ENCODE measurements at regions not wholly inside any gene's neighbourhood (a gene's known extent, or its start where the extent isn't known, plus 50 kb on each side); places are given as distances from the start of the nearest gene placed in this dataset.
"Not testable (repeated sequence)": the region's sequence is repeated elsewhere in the genome, so short reads cannot be mapped to it uniquely, and the experiment has no call there.

- Histone ChIP-seq H3K27me3 (ENCODE audit: insufficient read depth, insufficient read length) (no peaks in the 10 kb centered on the region), H3K9me3 (ENCODE audit: insufficient read depth, low read length) (no peaks in the 10 kb centered on the region), H3K4me1 (ENCODE audit: insufficient read depth, insufficient read length) (no peaks in the 10 kb centered on the region), H3K4me3 (ENCODE audit: insufficient read length, low read depth) (no peak overlapping the region), H3K9ac (ENCODE audit: insufficient read length, low read depth) (no peak overlapping the region), H3K36me3 (ENCODE audit: insufficient read depth, insufficient read length, low read length) (no peaks in the 10 kb centered on the region)
- TF ChIP-seq SUZ12 (IDR thresholded peaks at IDR 0.05; ENCODE audit: extremely low read depth, insufficient read depth, insufficient read length) (no peak), ZNF274 (IDR thresholded peaks at IDR 0.05; ENCODE audit: low read depth, low read length) (no peak), YY1 (IDR thresholded peaks at IDR 0.05; ENCODE audit: insufficient read depth, insufficient read length) (no peak)
- DNase-seq (ENCODE audit: low read depth, low spot score): no peak
Observed at GRCh38 chr5:58318468-58318867, 141.4 kb downstream of the PLK2 start.

GRCh38 chr5:58317808-58318207 lies 142.1 kb downstream of the PLK2 start:
- Histone ChIP-seq H3K36me3 (ENCODE audit: insufficient read depth, insufficient read length, low read length) (no peaks in the 10 kb centered on the region), H3K4me3 (ENCODE audit: insufficient read length, low read depth) (no peak overlapping the region), H3K9ac (ENCODE audit: insufficient read length, low read depth) (no peak overlapping the region), H3K9me3 (ENCODE audit: insufficient read depth, low read length) (no peaks in the 10 kb centered on the region), H3K4me1 (ENCODE audit: insufficient read depth, insufficient read length) (no peaks in the 10 kb centered on the region), H3K27me3 (ENCODE audit: insufficient read depth, insufficient read length) (no peaks in the 10 kb centered on the region)
- no peak for TF ChIP-seq SUZ12 (IDR thresholded peaks at IDR 0.05; ENCODE audit: extremely low read depth, insufficient read depth, insufficient read length)
- no peak for TF ChIP-seq ZNF274 (IDR thresholded peaks at IDR 0.05; ENCODE audit: low read depth, low read length)
- no peak for TF ChIP-seq YY1 (IDR thresholded peaks at IDR 0.05; ENCODE audit: insufficient read depth, insufficient read length)
- DNase-seq (ENCODE audit: low read depth, low spot score): no peak

- H3K36me3 ChIP-seq (ENCODE audit: insufficient read depth, insufficient read length, low read length): no peaks in the 10 kb centered on the region
- H3K9me3 ChIP-seq (ENCODE audit: insufficient read depth, low read length): no peaks in the 10 kb centered on the region
- no peak for DNase-seq (ENCODE audit: low read depth, low spot score)
- H3K4me1 ChIP-seq (ENCODE audit: insufficient read depth, insufficient read length): no peaks in the 10 kb centered on the region
- H3K27me3 ChIP-seq (ENCODE audit: insufficient read depth, insufficient read length): no peaks in the 10 kb centered on the region
- no peak overlapping the region for H3K9ac ChIP-seq (ENCODE audit: insufficient read length, low read depth)
- no peak overlapping the region for H3K4me3 ChIP-seq (ENCODE audit: insufficient read length, low read depth)
- TF ChIP-seq ZNF274 (IDR thresholded peaks at IDR 0.05; ENCODE audit: low read depth, low read length): no peak
- no peak for TF ChIP-seq SUZ12 (IDR thresholded peaks at IDR 0.05; ENCODE audit: extremely low read depth, insufficient read depth, insufficient read length)
- no peak for TF ChIP-seq YY1 (IDR thresholded peaks at IDR 0.05; ENCODE audit: insufficient read depth, insufficient read length)
Observed at GRCh38 chr5:58317009-58317408, 142.9 kb downstream of the PLK2 start.

GRCh38 chr5:58315794-58316193 lies 144.1 kb downstream of the PLK2 start:
- TF ChIP-seq ZNF274 (IDR thresholded peaks at IDR 0.05; ENCODE audit: low read depth, low read length): no peak
- no peak for TF ChIP-seq SUZ12 (IDR thresholded peaks at IDR 0.05; ENCODE audit: extremely low read depth, insufficient read depth, insufficient read length)
- no peak for TF ChIP-seq YY1 (IDR thresholded peaks at IDR 0.05; ENCODE audit: insufficient read depth, insufficient read length)
- H3K27me3 ChIP-seq (ENCODE audit: insufficient read depth, insufficient read length): no peaks in the 10 kb centered on the region
- no peak for DNase-seq (ENCODE audit: low read depth, low spot score)

DNA sequence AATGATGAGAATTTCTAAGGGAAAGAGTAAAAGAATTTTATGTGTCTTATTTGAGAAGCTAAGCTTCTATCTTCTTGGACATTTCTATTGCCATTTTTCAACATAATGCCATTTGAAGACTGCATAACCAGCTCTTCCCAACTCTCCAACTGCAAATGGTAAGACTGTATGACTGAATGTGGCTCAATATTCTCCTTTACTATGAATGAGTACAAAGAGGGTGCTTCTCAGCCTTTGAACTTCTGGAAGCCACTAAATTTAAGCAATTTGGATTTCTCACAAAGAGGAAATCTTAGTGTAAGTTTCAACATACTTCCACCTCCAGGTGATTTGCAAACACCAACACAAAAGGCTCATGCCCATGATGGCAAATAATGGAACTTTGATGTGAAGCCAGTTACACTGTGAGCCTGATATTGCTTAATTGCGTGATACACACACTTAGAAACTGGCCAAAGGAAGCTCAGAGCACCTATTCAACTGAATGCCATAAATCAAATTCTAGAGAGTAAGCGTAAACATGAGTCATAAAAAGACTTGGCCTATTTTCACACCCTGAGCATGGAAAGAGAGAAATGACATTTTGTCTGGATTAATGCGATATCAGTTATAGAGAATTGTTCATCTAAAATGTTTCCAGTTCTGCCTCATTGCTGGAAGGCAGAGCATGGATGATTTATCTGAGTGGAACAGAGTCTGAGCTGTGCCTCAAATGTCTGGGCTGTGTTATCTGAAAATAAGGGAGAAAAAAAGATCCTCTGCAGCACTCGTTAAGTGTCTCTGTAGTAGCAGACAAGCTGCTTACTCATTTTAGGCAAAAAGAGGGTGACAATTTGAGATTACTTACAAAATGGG lies 145.3 kb downstream of the PLK2 start:
- Histone ChIP-seq H3K4me1 (ENCODE audit: insufficient read depth, insufficient read length) (no peaks in the 10 kb centered on the region), H3K9me3 (ENCODE audit: insufficient read depth, low read length) (no peaks in the 10 kb centered on the region), H3K36me3 (ENCODE audit: insufficient read depth, insufficient read length, low read length) (no peaks in the 10 kb centered on the region), H3K9ac (ENCODE audit: insufficient read length, low read depth) (no peak overlapping the region), H3K27me3 (ENCODE audit: insufficient read depth, insufficient read length) (no peaks in the 10 kb centered on the region), H3K4me3 (ENCODE audit: insufficient read length, low read depth) (no peak overlapping the region)
- DNase-seq (ENCODE audit: low read depth, low spot score): no peak
- TF ChIP-seq ZNF274 (IDR thresholded peaks at IDR 0.05; ENCODE audit: low read depth, low read length) (no peak), YY1 (IDR thresholded peaks at IDR 0.05; ENCODE audit: insufficient read depth, insufficient read length) (no peak), SUZ12 (IDR thresholded peaks at IDR 0.05; ENCODE audit: extremely low read depth, insufficient read depth, insufficient read length) (no peak)

More at GRCh38 chr5:58315794-58316193, 144.1 kb downstream of the PLK2 start:
- H3K9me3 ChIP-seq (ENCODE audit: insufficient read depth, low read length): no peaks in the 10 kb centered on the region
- H3K4me3 ChIP-seq (ENCODE audit: insufficient read length, low read depth): no peak overlapping the region
- H3K4me1 ChIP-seq (ENCODE audit: insufficient read depth, insufficient read length): no peaks in the 10 kb centered on the region
- no peaks in the 10 kb centered on the region for H3K36me3 ChIP-seq (ENCODE audit: insufficient read depth, insufficient read length, low read length)
- H3K9ac ChIP-seq (ENCODE audit: insufficient read length, low read depth): no peak overlapping the region

- no peak for DNase-seq (ENCODE audit: low read depth, low spot score)
- Histone ChIP-seq H3K9ac (ENCODE audit: insufficient read length, low read depth) (no peak overlapping the region), H3K4me1 (ENCODE audit: insufficient read depth, insufficient read length) (no peaks in the 10 kb centered on the region), H3K36me3 (ENCODE audit: insufficient read depth, insufficient read length, low read length) (no peaks in the 10 kb centered on the region), H3K27me3 (ENCODE audit: insufficient read depth, insufficient read length) (no peaks in the 10 kb centered on the region), H3K4me3 (ENCODE audit: insufficient read length, low read depth) (no peak overlapping the region), H3K9me3 (ENCODE audit: insufficient read depth, low read length) (no peaks in the 10 kb centered on the region)
- TF ChIP-seq ZNF274 (IDR thresholded peaks at IDR 0.05; ENCODE audit: low read depth, low read length): no peak
- TF ChIP-seq SUZ12 (IDR thresholded peaks at IDR 0.05; ENCODE audit: extremely low read depth, insufficient read depth, insufficient read length): no peak
- TF ChIP-seq YY1 (IDR thresholded peaks at IDR 0.05; ENCODE audit: insufficient read depth, insufficient read length): no peak
Observed at GRCh38 chr5:58312299-58312698, 147.6 kb downstream of the PLK2 start.

- Histone ChIP-seq H3K9me3 (ENCODE audit: insufficient read depth, low read length) (no peaks in the 10 kb centered on the region), H3K9ac (ENCODE audit: insufficient read length, low read depth) (no peak overlapping the region), H3K27me3 (ENCODE audit: insufficient read depth, insufficient read length) (no peaks in the 10 kb centered on the region), H3K36me3 (ENCODE audit: insufficient read depth, insufficient read length, low read length) (no peaks in the 10 kb centered on the region), H3K4me3 (ENCODE audit: insufficient read length, low read depth) (no peak overlapping the region), H3K4me1 (ENCODE audit: insufficient read depth, insufficient read length) (no peaks in the 10 kb centered on the region)
- DNase-seq (ENCODE audit: low read depth, low spot score): no peak
- TF ChIP-seq YY1 (IDR thresholded peaks at IDR 0.05; ENCODE audit: insufficient read depth, insufficient read length) (no peak), ZNF274 (IDR thresholded peaks at IDR 0.05; ENCODE audit: low read depth, low read length) (no peak), SUZ12 (IDR thresholded peaks at IDR 0.05; ENCODE audit: extremely low read depth, insufficient read depth, insufficient read length) (no peak)
Observed at GRCh38 chr5:58311526-58311925, 148.4 kb downstream of the PLK2 start.

GRCh38 chr5:58308384-58308783 lies 151.5 kb downstream of the PLK2 start:
- DNase-seq (ENCODE audit: low read depth, low spot score); H3K9ac ChIP-seq (ENCODE audit: insufficient read length, low read depth); H3K4me3 ChIP-seq (ENCODE audit: insufficient read length, low read depth); H3K9me3 ChIP-seq (ENCODE audit: insufficient read depth, low read length); H3K27me3 ChIP-seq (ENCODE audit: insufficient read depth, insufficient read length); H3K36me3 ChIP-seq (ENCODE audit: insufficient read depth, insufficient read length, low read length); H3K4me1 ChIP-seq (ENCODE audit: insufficient read depth, insufficient read length): not testable (repeated sequence)
